ENCODE measurements at regions not wholly inside any gene's neighbourhood (a gene's known extent, or its start where the extent isn't known, plus 50 kb on each side); places are given as distances from the start of the nearest gene placed in this dataset.

GRCh38 chr14:30357791-30358190 lies 201.2 kb upstream of the G2E3 start:
- TF ChIP-seq CTCF (IDR thresholded peaks at IDR 0.05; ENCODE audit: insufficient read depth, low read length): no peak
- no peak for TF ChIP-seq SPI1 (IDR thresholded peaks at IDR 0.05; ENCODE audit: borderline replicate concordance, low read depth)
- no peak for TF ChIP-seq POLR2AphosphoS5 (IDR thresholded peaks at IDR 0.05; ENCODE audit: low read depth)
- TF ChIP-seq GABPA (IDR thresholded peaks at IDR 0.05; ENCODE audit: low read depth): no peak

Data from HL-60 (cell line).